Left cardiac atrium (tissue), 4 donors: ENCODE measurements at regions not wholly inside any gene's neighbourhood (a gene's known extent, or its start where the extent isn't known, plus 50 kb on each side); places are given as distances from the start of the nearest gene placed in this dataset.
"Not testable (repeated sequence)": the region's sequence is repeated elsewhere in the genome, so short reads cannot be mapped to it uniquely, and the experiment has no call there.

Experiments used
- ATAC-seq, 2 donors: fragments of 200-7000 bp; cut with Tn5 transposase; one replicate each; pipeline ENCODE4 v1.9.1; 2020; ENCODE audit warnings: mild to moderate bottlenecking in 2 of 2, moderate library complexity in 2 of 2
- DNase-seq: peaks from one replicate; pipeline ENCODE4 v3.0.0-alpha.2; 2020
- intact Hi-C, 2 donors: fragments of 100-400 bp; cut with DNase I; formaldehyde crosslinking; loops; one replicate each; pipeline versions ENCODE4 v1.14.1 to v1.15.1; 2022 to 2023
- donor health status: DM: no; HTN: yes; CAD: no.
- donor health status: DM: no; HTN: yes; CAD: no; lungs with severe emphysema.
- donor health status: DM: yes; HTN: yes; CAD: no.
- donor health status: Dilated cardiomyopathy.

- DNase-seq (no peak), ATAC-seq (no peak)
- intact Hi-C loops: no loop called here
These were observed 596.3 kb upstream of the ARPP21 start for GRCh38 chr3:35043040-35043439.

GRCh38 chr3:35044190-35044589, 595.1 kb upstream of the ARPP21 start:
- ATAC-seq (no peak), DNase-seq (no peak)
- intact Hi-C loops: no loop called here

- DNase-seq (no peak), ATAC-seq (no peak)
- intact Hi-C loops: no loop called here
These were observed 594.2 kb upstream of the ARPP21 start for GRCh38 chr3:35045118-35045517.

GRCh38 chr3:35064761-35065160, 574.6 kb upstream of the ARPP21 start:
- no peak for ATAC-seq
- intact Hi-C loops: no loop called here

GRCh38 chr3:35065891-35066290, 573.4 kb upstream of the ARPP21 start:
- DNase-seq (no peak), ATAC-seq (no peak)
- intact Hi-C loops: no loop called here

More at GRCh38 chr3:35064761-35065160, 574.6 kb upstream of the ARPP21 start:
- DNase-seq: no peak

GRCh38 chr3:35067750-35068149, 571.6 kb upstream of the ARPP21 start:
- DNase-seq: no peak
- intact Hi-C loops: no loop called here
- ATAC-seq: no peak

- DNase-seq: no peak
- no peak for ATAC-seq
- intact Hi-C loops: no loop called here
These were observed 569.2 kb upstream of the ARPP21 start for GRCh38 chr3:35070088-35070487.

GRCh38 chr3:35071772-35072171, 567.6 kb upstream of the ARPP21 start:
- DNase-seq (no peak), ATAC-seq (no peak)
- intact Hi-C loops: no loop called here

GRCh38 chr3:35078780-35079179, 560.5 kb upstream of the ARPP21 start:
- intact Hi-C loops: no loop called here

GRCh38 chr3:35079403-35079802, 559.9 kb upstream of the ARPP21 start:
- intact Hi-C loops: no loop called here
- DNase-seq (no peak), ATAC-seq (no peak)

More at GRCh38 chr3:35078780-35079179, 560.5 kb upstream of the ARPP21 start:
- ATAC-seq (no peak), DNase-seq (no peak)

- intact Hi-C loops: no loop called here
- DNase-seq (no peak), ATAC-seq (no peak)
These were observed 557.4 kb upstream of the ARPP21 start for GRCh38 chr3:35081899-35082298.

GRCh38 chr3:35088943-35089342, 550.4 kb upstream of the ARPP21 start:
- intact Hi-C loops: no loop called here
- DNase-seq: no peak
- no peak for ATAC-seq

GRCh38 chr3:35114686-35115085, 524.6 kb upstream of the ARPP21 start:
- ATAC-seq: no peak
- DNase-seq: no peak
- intact Hi-C loops: no loop called here

GRCh38 chr3:35120026-35120425, 519.3 kb upstream of the ARPP21 start:
- no peak for DNase-seq
- intact Hi-C loops: no loop called here
- no peak for ATAC-seq

GRCh38 chr3:35137612-35138011, 501.7 kb upstream of the ARPP21 start:
- ATAC-seq: peak; percentile 17 to 47
- DNase-seq: no peak
- intact Hi-C loops: no loop called here

- no peak for ATAC-seq
- no peak for DNase-seq
- intact Hi-C loops: no loop called here
These were observed 497.9 kb upstream of the ARPP21 start for GRCh38 chr3:35141406-35141805.

- DNase-seq (no peak), ATAC-seq (no peak)
- intact Hi-C loops: no loop called here
These were observed 495.3 kb upstream of the ARPP21 start for GRCh38 chr3:35144011-35144410.

- ATAC-seq, intact Hi-C loops, DNase-seq: not testable (repeated sequence)
These were observed 492.9 kb upstream of the ARPP21 start for GRCh38 chr3:35146256-35147035.

GRCh38 chr3:35183927-35184675, 455.2 kb upstream of the ARPP21 start:
- no peak for ATAC-seq
- no peak for DNase-seq
- intact Hi-C loops: no loop called here

GRCh38 chr3:35184775-35185174, 454.6 kb upstream of the ARPP21 start:
- ATAC-seq (no peak), DNase-seq (no peak)
- intact Hi-C loops: no loop called here

GRCh38 chr3:35187908-35188307, 451.4 kb upstream of the ARPP21 start:
- no peak for ATAC-seq
- no peak for DNase-seq
- intact Hi-C loops: no loop called here
